ENCODE measurements at regions not wholly inside any gene's neighbourhood (a gene's known extent, or its start where the extent isn't known, plus 50 kb on each side); places are given as distances from the start of the nearest gene placed in this dataset.
"Not testable (repeated sequence)": the region's sequence is repeated elsewhere in the genome, so short reads cannot be mapped to it uniquely, and the experiment has no call there.

DNA sequence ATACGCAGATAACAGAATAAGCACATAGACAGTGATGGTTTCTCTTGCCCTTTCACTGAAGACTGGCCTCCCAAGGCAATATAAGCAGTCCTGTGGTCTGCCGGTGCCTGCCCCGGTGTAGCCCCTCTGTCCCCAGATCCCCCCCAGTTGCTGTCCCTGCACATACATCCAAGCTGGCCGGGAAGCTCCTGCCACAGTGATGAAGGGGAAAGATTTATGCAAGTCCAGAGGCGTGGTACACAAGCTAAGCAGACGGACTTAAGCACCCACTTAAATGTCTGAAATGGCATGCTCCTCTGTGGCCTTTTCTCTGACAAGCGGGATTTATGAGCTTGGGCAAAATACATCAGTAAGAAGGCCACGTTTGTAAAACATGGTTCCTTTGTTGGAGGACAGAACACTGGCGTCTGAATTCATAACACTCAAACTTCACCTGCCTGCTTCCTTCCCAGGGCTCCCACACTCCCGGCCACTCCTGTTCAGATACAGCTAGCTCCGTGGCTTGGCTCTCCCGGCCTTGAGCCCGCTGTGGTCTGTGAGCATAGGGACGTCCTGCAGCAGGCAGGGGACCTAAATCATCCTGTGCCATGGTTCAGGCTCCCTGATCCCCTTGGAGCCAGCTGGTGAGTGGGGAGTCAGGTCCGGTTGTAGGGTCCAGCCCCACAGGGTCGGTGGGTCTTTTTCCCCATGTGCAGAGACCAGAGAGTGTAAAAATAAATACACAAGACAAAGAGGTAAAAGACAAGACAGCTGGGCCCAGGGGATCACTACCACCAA is 61.7 kb upstream of the PPP2R2D start:
- no peak for DNase-seq (ENCODE audit: low read depth)

GRCh38 chr10:131839880-131840787 is 60.7 kb upstream of the PPP2R2D start:
- DNase-seq (ENCODE audit: low read depth): not testable (repeated sequence)

DNA sequence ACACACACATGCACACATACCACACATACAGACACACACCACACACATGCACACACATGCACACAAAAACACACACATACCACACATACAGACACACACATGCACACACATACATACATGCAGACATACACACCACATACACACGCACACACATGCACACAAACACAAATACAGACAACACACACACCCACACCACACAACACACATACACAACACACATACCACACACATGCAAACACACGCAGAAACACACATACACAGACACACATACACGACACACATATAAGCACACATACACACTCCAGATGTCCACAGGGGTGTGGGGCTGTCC is 60.1 kb upstream of the PPP2R2D start:
- DNase-seq (ENCODE audit: low read depth): no peak

DNA sequence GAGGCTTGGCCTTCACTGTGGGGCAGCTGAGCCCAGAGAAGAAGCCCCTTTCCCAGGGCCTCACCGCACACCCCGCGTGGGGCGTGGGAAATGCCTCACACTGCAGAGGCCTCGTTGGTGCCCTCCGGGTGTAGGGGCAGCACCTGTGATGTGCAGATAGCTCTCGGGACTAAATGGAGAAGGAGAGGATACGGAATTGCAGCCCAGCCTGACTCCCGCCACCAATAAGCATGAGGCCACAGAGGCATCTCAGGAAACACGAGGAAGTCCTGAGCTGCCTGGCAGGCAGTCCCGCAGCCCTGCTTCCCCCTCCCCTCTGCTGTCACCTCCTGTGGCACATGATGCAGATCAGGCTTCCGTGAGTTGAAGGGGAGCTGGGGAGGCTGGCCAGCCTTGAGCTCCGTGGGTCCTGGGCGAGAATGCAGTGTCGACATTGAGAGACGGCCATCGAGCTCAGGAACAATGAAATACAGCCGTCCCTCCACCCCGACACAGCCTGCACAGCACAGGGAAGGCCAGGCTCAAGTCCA is 59.6 kb upstream of the PPP2R2D start:
- no peak for DNase-seq (ENCODE audit: low read depth)

DNA sequence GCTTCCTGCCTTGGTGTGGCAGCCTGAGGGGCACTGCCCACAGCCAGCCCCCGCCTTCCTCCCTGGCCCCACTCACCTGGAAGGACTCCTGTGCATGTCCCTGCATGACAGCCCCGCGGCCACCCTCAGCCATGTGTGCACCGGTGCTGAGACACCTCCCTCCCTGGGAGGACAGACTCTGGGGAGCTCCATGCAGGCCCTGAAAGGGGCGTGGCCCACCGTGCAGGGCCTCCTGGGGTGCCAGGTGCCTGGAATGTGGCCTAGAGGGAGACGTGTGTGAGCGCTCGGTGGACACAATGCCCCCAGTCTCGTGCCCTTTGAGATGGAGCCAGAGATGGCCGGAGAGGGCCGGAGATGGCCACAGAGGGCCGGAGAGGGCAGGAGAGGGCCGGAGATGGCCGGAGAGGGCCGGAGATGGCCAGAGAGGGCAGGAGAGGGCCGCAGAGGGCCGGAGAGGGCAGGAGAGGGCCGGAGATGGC is 59.1 kb upstream of the PPP2R2D start:
- DNase-seq (ENCODE audit: low read depth): no peak

DNA sequence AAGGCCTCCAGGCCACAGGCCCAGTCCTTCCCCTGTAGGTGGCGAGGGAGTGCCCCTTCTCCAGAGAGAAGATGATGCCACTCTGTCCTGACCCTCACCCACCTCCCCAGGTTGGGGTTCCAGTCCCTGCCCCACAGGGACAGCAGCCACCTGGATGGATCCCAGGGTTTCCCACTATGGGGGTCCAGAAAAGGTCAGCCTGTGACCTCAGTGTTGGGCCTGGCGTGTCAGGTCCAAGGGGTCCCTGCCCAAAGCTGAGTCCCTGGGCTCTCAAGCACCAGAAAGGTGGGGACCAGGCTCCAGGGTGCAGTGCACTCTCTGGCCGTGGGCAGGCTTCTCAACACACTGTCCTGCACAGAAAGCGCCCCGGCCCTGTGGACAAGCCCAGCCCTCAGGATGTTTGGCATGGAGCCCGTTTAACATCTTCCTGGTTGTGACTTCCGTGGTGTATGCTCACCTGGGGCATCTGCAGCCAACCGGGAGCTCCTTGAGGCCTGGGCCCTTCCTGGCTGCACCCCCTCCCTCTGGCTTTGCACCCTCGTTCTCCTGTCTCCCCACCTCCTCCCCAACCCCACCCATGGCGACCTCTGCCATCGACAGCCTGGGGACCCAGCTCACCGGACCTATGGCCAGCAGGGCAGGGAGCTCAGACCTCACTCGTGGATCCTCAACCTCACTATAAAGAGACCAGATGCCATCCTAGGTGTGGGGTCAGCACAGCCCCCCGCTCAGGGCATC is 58.3 kb upstream of the PPP2R2D start:
- DNase-seq (ENCODE audit: low read depth): no peak

- no peak for DNase-seq (ENCODE audit: low read depth)
Measured at GRCh38 chr10:131843089-131843595, 57.7 kb upstream of the PPP2R2D start.

GRCh38 chr10:131843881-131844284 is 56.9 kb upstream of the PPP2R2D start:
- DNase-seq (ENCODE audit: low read depth): no peak

DNA sequence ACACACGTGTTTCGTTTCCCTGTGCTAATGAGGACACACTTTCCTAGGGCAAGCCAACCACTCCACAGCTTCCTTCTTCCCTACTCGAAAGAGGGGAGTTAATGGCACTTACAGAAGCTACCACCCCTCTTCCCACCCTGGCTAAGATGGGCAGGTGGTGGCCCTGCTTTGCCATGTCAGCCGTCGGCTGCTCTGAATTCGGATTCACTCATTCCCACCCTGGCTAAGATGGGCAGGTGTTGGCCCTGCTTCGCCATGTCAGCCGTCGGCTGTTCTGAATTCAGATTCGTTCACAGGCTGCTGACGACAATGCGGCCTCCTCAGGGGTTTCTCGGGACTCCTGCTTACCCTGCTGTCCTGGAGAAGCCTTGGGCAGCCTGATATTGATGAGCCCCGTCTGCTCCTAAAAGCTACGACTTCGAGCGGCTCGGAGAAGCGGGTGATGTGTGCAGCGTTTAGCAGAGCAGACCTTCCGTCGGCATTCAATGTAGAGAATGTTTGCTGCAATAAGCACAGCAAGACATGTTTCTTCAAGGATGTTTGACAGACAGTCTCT is 56.2 kb upstream of the PPP2R2D start:
- DNase-seq (ENCODE audit: low read depth): no peak

DNA sequence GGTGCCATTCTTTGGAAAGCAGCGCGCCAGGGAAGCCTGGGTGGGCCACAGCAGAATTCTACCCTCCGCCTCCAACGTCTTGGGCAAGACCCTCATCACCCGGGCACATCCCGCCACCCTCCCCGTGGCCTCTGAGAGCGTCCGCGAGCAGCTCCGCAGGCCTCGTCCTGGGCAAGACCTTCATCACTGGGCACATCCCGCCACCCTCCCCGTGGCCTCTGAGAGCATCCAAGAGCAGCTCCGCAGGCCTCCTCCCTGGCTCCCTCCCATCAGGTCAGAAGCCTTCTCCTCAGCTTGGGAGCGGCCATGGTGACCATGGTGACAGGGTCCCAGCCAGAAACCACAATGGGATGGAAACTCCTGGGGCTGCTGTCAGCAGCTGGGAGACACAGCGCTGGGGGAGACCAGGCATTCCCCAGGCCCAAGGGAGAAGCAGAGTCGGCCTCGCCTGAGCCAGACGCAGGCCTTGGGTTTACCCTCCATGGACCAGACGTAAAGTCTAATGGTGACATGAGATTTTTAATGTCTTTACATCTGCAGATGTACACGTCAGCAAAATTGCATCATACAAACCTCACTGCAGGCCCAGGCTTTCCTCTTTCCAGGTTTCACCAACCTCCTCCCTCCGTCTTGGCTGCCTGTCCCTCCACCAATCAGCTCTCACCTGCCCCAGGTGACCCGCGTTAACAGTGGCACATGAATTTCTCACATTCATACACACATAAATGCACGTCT is 55.1 kb upstream of the PPP2R2D start:
- DNase-seq (ENCODE audit: low read depth): no peak

- DNase-seq (ENCODE audit: low read depth): no peak
Measured at GRCh38 chr10:131846240-131847101, 54.3 kb upstream of the PPP2R2D start.

DNA sequence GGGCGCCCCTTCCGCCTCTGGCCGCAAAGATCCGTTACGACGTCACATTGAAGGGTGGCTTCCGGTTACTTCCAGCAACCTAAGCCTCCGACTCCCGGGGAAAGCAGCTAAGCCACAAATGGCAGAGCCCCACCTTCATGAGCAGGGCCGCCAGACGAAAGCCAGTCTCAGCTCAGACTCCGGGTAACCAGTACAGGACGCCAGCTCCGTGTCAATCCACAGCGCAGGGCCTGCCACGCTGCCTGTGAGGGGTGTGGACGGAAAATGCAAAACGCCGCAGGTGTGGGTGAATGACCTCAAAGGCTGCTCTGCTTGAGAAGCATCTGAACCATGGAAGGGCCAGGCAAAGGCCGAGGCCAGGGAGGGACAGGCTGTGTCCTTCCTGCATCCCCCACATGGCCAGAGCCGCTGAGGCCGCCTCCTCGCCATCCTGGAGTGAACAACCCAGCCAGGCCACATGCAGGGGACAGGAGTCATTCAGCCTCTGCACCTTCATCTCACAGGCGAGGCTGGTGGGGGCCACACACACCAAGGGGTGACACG is 53.5 kb upstream of the PPP2R2D start:
- DNase-seq (ENCODE audit: low read depth): no peak

GRCh38 chr10:131848296-131848695 is 52.5 kb upstream of the PPP2R2D start:
- no peak for DNase-seq (ENCODE audit: low read depth)

- DNase-seq (ENCODE audit: low read depth): no peak
Measured at GRCh38 chr10:131848741-131849590, 51.8 kb upstream of the PPP2R2D start.

DNA sequence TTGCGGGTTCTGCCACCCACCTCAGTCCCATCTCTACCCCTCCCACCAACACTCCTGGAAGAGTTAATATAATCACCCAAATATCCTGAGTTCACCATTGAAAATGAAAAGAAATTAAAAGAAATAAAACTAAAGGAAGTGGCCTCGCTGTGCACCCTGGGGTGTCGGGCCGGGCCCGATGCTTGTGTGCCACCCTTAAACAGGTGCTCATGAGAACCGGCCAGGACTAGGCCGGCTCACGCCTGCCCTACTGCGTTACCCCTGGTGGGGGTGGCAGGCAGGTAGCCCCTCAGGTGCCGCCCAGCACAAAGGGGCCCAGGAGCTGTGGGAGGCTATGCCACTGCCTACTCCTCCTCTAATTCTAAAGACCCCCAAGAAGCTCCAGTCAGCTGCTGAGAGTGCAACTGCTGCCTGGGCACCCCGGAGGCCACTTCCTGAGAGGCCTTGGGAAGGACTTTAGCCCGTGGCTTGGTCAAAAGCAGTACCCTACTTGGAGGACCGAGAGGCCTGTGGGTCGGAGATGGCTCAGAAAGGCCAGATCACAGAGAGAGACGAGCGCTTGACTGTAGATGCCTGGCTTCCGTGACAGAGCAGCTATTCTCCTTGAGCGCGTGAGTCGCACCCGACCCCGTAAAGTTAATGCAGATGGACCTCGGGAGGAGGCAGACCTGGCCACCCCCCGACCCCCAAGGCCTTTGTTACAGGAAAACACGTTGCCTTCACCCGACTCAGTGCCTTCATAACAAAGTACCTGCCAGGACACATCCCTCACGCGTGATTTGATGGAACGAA is 51.0 kb upstream of the PPP2R2D start:
- no peak for DNase-seq (ENCODE audit: low read depth)

GRCh38 chr10:131850383-131850870 is 50.4 kb upstream of the PPP2R2D start:
- DNase-seq (ENCODE audit: low read depth): no peak

Data from HS-5 (cell line).